DND-41 (cell line): ENCODE measurements at regions not wholly inside any gene's neighbourhood (a gene's known extent, or its start where the extent isn't known, plus 50 kb on each side); places are given as distances from the start of the nearest gene placed in this dataset.

ENCODE experiments used
- ATAC-seq: fragments of 200-7000 bp; cut with Tn5 transposase; 3 replicates; pipeline ENCODE4 v1.9.1; 2021; ENCODE audit warnings: low read depth; ENCODE audit not compliant: insufficient read depth
- DNase-seq: peaks from one replicate; pipeline ENCODE4 v3.0.0-alpha.2; 2020
- H2AFZ ChIP-seq: 2 replicates; pipeline ENCODE4 v1.6.0; 2012; ENCODE audit warnings: low read depth, low read length
- H3K27ac ChIP-seq: 2 replicates; pipeline ENCODE4 v1.5.1; 2012; ENCODE audit warnings: low read length, inconsistent platforms
- H3K27me3 ChIP-seq: fragments of 200-600 bp; sonication (generic); 2 replicates; pipeline ENCODE4 v1.6.0; 2012; ENCODE audit warnings: low read length, mild to moderate bottlenecking, inconsistent platforms; ENCODE audit not compliant: insufficient read depth, poor library complexity
- H3K36me3 ChIP-seq: 2 replicates; pipeline ENCODE4 v1.5.1; 2012; ENCODE audit warnings: low read length, inconsistent platforms; ENCODE audit not compliant: insufficient read depth
- H3K4me1 ChIP-seq: 2 replicates; pipeline ENCODE4 v1.5.1; 2012; ENCODE audit warnings: mild to moderate bottlenecking, low read length; ENCODE audit not compliant: insufficient read depth
- H3K4me2 ChIP-seq: 2 replicates; pipeline ENCODE4 v1.6.0; 2012; ENCODE audit warnings: mild to moderate bottlenecking, moderate library complexity, low read length, inconsistent platforms; ENCODE audit not compliant: insufficient read depth
- H3K4me3 ChIP-seq, 2 experiments: fragments of 200-600 bp in 1 of 2; shearing (Covaris generic) in 1 of 2; 2 replicates each; pipeline ENCODE4 v1.5.1; 2012 to 2016; ENCODE audit warnings: inconsistent platforms in 2 of 2, low read length in 2 of 2, mild to moderate bottlenecking in 2 of 2, low read depth in 1 of 2, moderate library complexity in 1 of 2
- H3K79me2 ChIP-seq: 2 replicates; pipeline ENCODE4 v1.6.0; 2012; ENCODE audit warnings: low read length, inconsistent platforms; ENCODE audit not compliant: insufficient read depth
- H3K9ac ChIP-seq: 2 replicates; pipeline ENCODE4 v1.6.0; 2012; ENCODE audit warnings: low read depth, mild to moderate bottlenecking, inconsistent platforms, low read length, moderate library complexity
- H3K9me3 ChIP-seq: 2 replicates; pipeline ENCODE4 v1.5.1; 2012; ENCODE audit warnings: low read length, moderate library complexity, mild to moderate bottlenecking, inconsistent platforms; ENCODE audit not compliant: insufficient read depth, severe bottlenecking
- H4K20me1 ChIP-seq: 2 replicates; pipeline ENCODE4 v1.6.0; 2012; ENCODE audit warnings: low read length; ENCODE audit not compliant: insufficient read depth
- CTCF ChIP-seq: IDR thresholded peaks from 2 replicates; pipeline ENCODE4 v1.5.1; 2012; ENCODE audit warnings: borderline replicate concordance, low read length, moderate library complexity, mild to moderate bottlenecking; ENCODE audit not compliant: poor library complexity, severe bottlenecking; ENCODE audit errors: extremely low read depth
- EZH2 ChIP-seq: IDR thresholded peaks from 3 replicates; pipeline ENCODE4 v1.6.1; 2012; ENCODE audit warnings: borderline replicate concordance, low read depth, mild to moderate bottlenecking, moderate library complexity, low read length, inconsistent platforms; ENCODE audit not compliant: severe bottlenecking

DNA sequence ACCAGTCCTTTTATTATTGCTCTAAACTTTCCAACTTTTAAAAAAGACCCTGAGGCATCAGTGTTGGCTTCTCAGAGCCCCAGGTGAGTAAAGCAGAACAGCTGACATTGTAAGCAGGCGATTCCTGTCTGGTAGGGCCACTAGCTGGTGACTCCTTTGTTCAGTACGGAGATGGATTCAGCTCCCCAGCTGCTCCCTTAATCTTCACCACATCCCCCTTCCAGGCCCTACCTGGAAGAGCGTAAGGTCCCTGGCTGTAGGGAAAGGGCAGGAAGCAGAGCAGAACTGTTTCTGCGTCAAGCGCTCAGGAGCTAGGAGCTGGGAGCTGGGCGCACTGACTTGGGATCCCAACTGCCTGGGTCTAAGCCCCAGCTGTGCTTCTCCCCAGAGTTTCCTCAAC is 203.7 kb upstream of the TAS2R1 start:
- H3K4me1 ChIP-seq = no peaks in the 10 kb centered on the region
- TF ChIP-seq CTCF (no peak), EZH2 (no peak)
- ATAC-seq = no peak

GRCh38 chr5:9832921-9833320 is 202.8 kb upstream of the TAS2R1 start:
- Histone ChIP-seq H3K27ac (no peak overlapping the region), H3K9me3 (no peaks in the 10 kb centered on the region), H3K4me1 (no peaks in the 10 kb centered on the region), H2AFZ (no peak overlapping the region), H3K79me2 (no peaks in the 10 kb centered on the region), H3K27me3 (no peaks in the 10 kb centered on the region), H3K9ac (no peak overlapping the region), H3K4me2 (no peak overlapping the region), H3K36me3 (no peaks in the 10 kb centered on the region), H3K4me3 (no peak overlapping the region), H4K20me1 (no peaks in the 10 kb centered on the region)
- DNase-seq = no peak
- TF ChIP-seq CTCF = no peak
- TF ChIP-seq EZH2 = no peak
- no peak for ATAC-seq

More for the DNA sequence above, 203.7 kb upstream of the TAS2R1 start:
- no peaks in the 10 kb centered on the region for H4K20me1 ChIP-seq
- H3K27ac ChIP-seq = no peak overlapping the region
- DNase-seq = no peak
- no peaks in the 10 kb centered on the region for H3K36me3 ChIP-seq
- H3K4me3 ChIP-seq = no peak overlapping the region
- H3K79me2 ChIP-seq = no peaks in the 10 kb centered on the region
- H3K9ac ChIP-seq = no peak overlapping the region
- no peaks in the 10 kb centered on the region for H3K27me3 ChIP-seq
- no peaks in the 10 kb centered on the region for H3K9me3 ChIP-seq
- no peak overlapping the region for H2AFZ ChIP-seq
- H3K4me2 ChIP-seq = no peak overlapping the region

GRCh38 chr5:9831823-9832222 is 201.7 kb upstream of the TAS2R1 start:
- no peak overlapping the region for H3K4me2 ChIP-seq
- no peak for ATAC-seq

More at GRCh38 chr5:9831823-9832222, 201.7 kb upstream of the TAS2R1 start:
- TF ChIP-seq EZH2 = no peak
- TF ChIP-seq CTCF = no peak
- Histone ChIP-seq H4K20me1 (no peaks in the 10 kb centered on the region), H3K27me3 (peaks cover 6% of the 10 kb centered on the region), H2AFZ (no peak overlapping the region), H3K36me3 (no peaks in the 10 kb centered on the region), H3K9me3 (no peaks in the 10 kb centered on the region), H3K4me3 (no peak overlapping the region), H3K27ac (no peak overlapping the region), H3K79me2 (no peaks in the 10 kb centered on the region), H3K9ac (no peak overlapping the region), H3K4me1 (no peaks in the 10 kb centered on the region)
- no peak for DNase-seq
